ENCODE measurements at regions not wholly inside any gene's neighbourhood (a gene's known extent, or its start where the extent isn't known, plus 50 kb on each side); places are given as distances from the start of the nearest gene placed in this dataset.
"Not testable (repeated sequence)": the region's sequence is repeated elsewhere in the genome, so short reads cannot be mapped to it uniquely, and the experiment has no call there.

- no peaks in the 10 kb centered on the region for H3K79me2 ChIP-seq (ENCODE audit: control insufficient read depth, insufficient read depth, low read length, poor library complexity)
- DNase-seq = no peak
- no peak overlapping the region for H3K18ac ChIP-seq (ENCODE audit: low read length)
- H2AFZ ChIP-seq (ENCODE audit: insufficient read depth, low read length, poor library complexity) = no peak overlapping the region
- H3K27me3 ChIP-seq (ENCODE audit: insufficient read depth, low read length) = no peaks in the 10 kb centered on the region
- no peak overlapping the region for H3K4ac ChIP-seq (ENCODE audit: low read depth, low read length)
- H4K12ac ChIP-seq (ENCODE audit: low read depth, low read length) = no peak overlapping the region
- H3K9ac ChIP-seq (ENCODE audit: low read length) = no peak overlapping the region
- H3K27ac ChIP-seq (ENCODE audit: low read depth, low read length) = no peak overlapping the region
- H2BK120ac ChIP-seq (ENCODE audit: insufficient read depth, low read length, poor library complexity) = no peak overlapping the region
- no peak overlapping the region for H2BK5ac ChIP-seq (ENCODE audit: low read depth, low read length, poor library complexity)
- no peak overlapping the region for H4K8ac ChIP-seq (ENCODE audit: low read depth, low read length)
- H3K9me3 ChIP-seq (ENCODE audit: insufficient read depth, low read depth, low read length) = peaks cover 88% of the 10 kb centered on the region
- WGBS (ENCODE audit: extremely low coverage, insufficient coverage, insufficient read length) = no CpG with 5 or more reads among the region's 15 CpGs
- no peak overlapping the region for H2BK12ac ChIP-seq (ENCODE audit: low read length)
- no peak overlapping the region for H3K23ac ChIP-seq (ENCODE audit: low read length)
- no peaks in the 10 kb centered on the region for H3K4me1 ChIP-seq (ENCODE audit: control insufficient read depth in 1 of 2, insufficient read depth in 2 of 2, low read length in 2 of 2)
- no peaks in the 10 kb centered on the region for H3K79me1 ChIP-seq (ENCODE audit: low read length)
- no peak overlapping the region for H4K91ac ChIP-seq (ENCODE audit: low read depth, low read length)
- no peak overlapping the region for H3K4me2 ChIP-seq (ENCODE audit: low read length)
- H2AK5ac ChIP-seq (ENCODE audit: low read length) = no peak overlapping the region
- H3K4me3 ChIP-seq (ENCODE audit: low read depth, low read length) = no peak overlapping the region
- no peaks in the 10 kb centered on the region for H3K36me3 ChIP-seq (ENCODE audit: control insufficient read depth in 1 of 2, insufficient read depth in 2 of 2, low read length in 2 of 2)
- H3K14ac ChIP-seq (ENCODE audit: low read length) = no peak overlapping the region
Observed at GRCh38 chr14:105902131-105902898, 375.9 kb downstream of the TMEM121 start.

GRCh38 chr14:105902899-105903165 is 376.4 kb downstream of the TMEM121 start:
- not testable (repeated sequence) for H3K4ac ChIP-seq (ENCODE audit: low read depth, low read length); H2BK120ac ChIP-seq (ENCODE audit: insufficient read depth, low read length, poor library complexity); H3K4me2 ChIP-seq (ENCODE audit: low read length); H3K14ac ChIP-seq (ENCODE audit: low read length); H4K8ac ChIP-seq (ENCODE audit: low read depth, low read length); H2BK12ac ChIP-seq (ENCODE audit: low read length); H3K18ac ChIP-seq (ENCODE audit: low read length); H3K27ac ChIP-seq (ENCODE audit: low read depth, low read length); H3K36me3 ChIP-seq (ENCODE audit: control insufficient read depth in 1 of 2, insufficient read depth in 2 of 2, low read length in 2 of 2); H2AFZ ChIP-seq (ENCODE audit: insufficient read depth, low read length, poor library complexity); DNase-seq; H3K4me1 ChIP-seq (ENCODE audit: control insufficient read depth in 1 of 2, insufficient read depth in 2 of 2, low read length in 2 of 2); H3K27me3 ChIP-seq (ENCODE audit: insufficient read depth, low read length); H3K79me2 ChIP-seq (ENCODE audit: control insufficient read depth, insufficient read depth, low read length, poor library complexity); H4K91ac ChIP-seq (ENCODE audit: low read depth, low read length); H3K9ac ChIP-seq (ENCODE audit: low read length); H3K4me3 ChIP-seq (ENCODE audit: low read depth, low read length); H3K23ac ChIP-seq (ENCODE audit: low read length); H2AK5ac ChIP-seq (ENCODE audit: low read length); H3K79me1 ChIP-seq (ENCODE audit: low read length); H2BK5ac ChIP-seq (ENCODE audit: low read depth, low read length, poor library complexity); H4K12ac ChIP-seq (ENCODE audit: low read depth, low read length)
- no CpG with 5 or more reads among the region's 9 CpGs for WGBS (ENCODE audit: extremely low coverage, insufficient coverage, insufficient read length)
- peaks cover 88% of the 10 kb centered on the region for H3K9me3 ChIP-seq (ENCODE audit: insufficient read depth, low read depth, low read length)

- Histone ChIP-seq H3K9me3 (ENCODE audit: insufficient read depth, low read depth, low read length) (peaks cover 87% of the 10 kb centered on the region), H3K14ac (ENCODE audit: low read length) (no peak overlapping the region), H3K79me1 (ENCODE audit: low read length) (no peaks in the 10 kb centered on the region), H3K27ac (ENCODE audit: low read depth, low read length) (no peak overlapping the region), H3K18ac (ENCODE audit: low read length) (no peak overlapping the region), H3K4me1 (ENCODE audit: control insufficient read depth in 1 of 2, insufficient read depth in 2 of 2, low read length in 2 of 2) (no peaks in the 10 kb centered on the region), H2BK5ac (ENCODE audit: low read depth, low read length, poor library complexity) (no peak overlapping the region), H4K8ac (ENCODE audit: low read depth, low read length) (no peak overlapping the region), H3K27me3 (ENCODE audit: insufficient read depth, low read length) (no peaks in the 10 kb centered on the region), H4K12ac (ENCODE audit: low read depth, low read length) (no peak overlapping the region), H3K79me2 (ENCODE audit: control insufficient read depth, insufficient read depth, low read length, poor library complexity) (no peaks in the 10 kb centered on the region), H3K4ac (ENCODE audit: low read depth, low read length) (no peak overlapping the region), H3K4me3 (ENCODE audit: low read depth, low read length) (no peak overlapping the region), H3K36me3 (ENCODE audit: control insufficient read depth in 1 of 2, insufficient read depth in 2 of 2, low read length in 2 of 2) (no peaks in the 10 kb centered on the region), H2BK120ac (ENCODE audit: insufficient read depth, low read length, poor library complexity) (no peak overlapping the region), H3K23ac (ENCODE audit: low read length) (no peak overlapping the region), H2AK5ac (ENCODE audit: low read length) (no peak overlapping the region), H3K9ac (ENCODE audit: low read length) (no peak overlapping the region), H2BK12ac (ENCODE audit: low read length) (no peak overlapping the region), H3K4me2 (ENCODE audit: low read length) (no peak overlapping the region), H2AFZ (ENCODE audit: insufficient read depth, low read length, poor library complexity) (no peak overlapping the region), H4K91ac (ENCODE audit: low read depth, low read length) (no peak overlapping the region)
- no peak for DNase-seq
- no CpG with 5 or more reads among the region's 9 CpGs for WGBS (ENCODE audit: extremely low coverage, insufficient coverage, insufficient read length)
Observed at GRCh38 chr14:105903971-105904370, 377.6 kb downstream of the TMEM121 start.

DNA sequence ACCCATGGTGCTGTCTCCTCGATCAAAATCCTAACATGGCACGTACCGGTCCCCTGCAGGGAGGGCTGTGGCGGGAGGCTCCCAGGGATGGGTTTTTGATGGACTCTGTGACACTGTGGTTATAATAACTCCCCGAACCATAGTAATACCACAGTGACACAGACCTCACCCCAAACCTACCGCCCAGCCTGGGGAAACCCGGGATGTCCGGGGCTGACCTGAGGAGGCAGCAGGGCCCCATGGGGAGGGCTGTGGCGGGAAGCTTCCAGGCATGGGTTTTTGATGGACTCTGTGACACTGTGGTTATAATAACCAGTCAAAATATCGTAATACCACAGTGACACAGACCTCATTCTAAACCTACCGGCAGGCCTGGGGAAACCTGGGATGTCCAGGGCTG is 378.0 kb downstream of the TMEM121 start:
- Histone ChIP-seq H2BK5ac (ENCODE audit: low read depth, low read length, poor library complexity) (no peak overlapping the region), H3K4me1 (ENCODE audit: control insufficient read depth in 1 of 2, insufficient read depth in 2 of 2, low read length in 2 of 2) (no peaks in the 10 kb centered on the region), H3K79me2 (ENCODE audit: control insufficient read depth, insufficient read depth, low read length, poor library complexity) (no peaks in the 10 kb centered on the region), H4K12ac (ENCODE audit: low read depth, low read length) (no peak overlapping the region), H4K91ac (ENCODE audit: low read depth, low read length) (no peak overlapping the region), H3K36me3 (ENCODE audit: control insufficient read depth in 1 of 2, insufficient read depth in 2 of 2, low read length in 2 of 2) (no peaks in the 10 kb centered on the region), H3K27me3 (ENCODE audit: insufficient read depth, low read length) (no peaks in the 10 kb centered on the region), H3K23ac (ENCODE audit: low read length) (no peak overlapping the region), H4K8ac (ENCODE audit: low read depth, low read length) (no peak overlapping the region), H2AFZ (ENCODE audit: insufficient read depth, low read length, poor library complexity) (no peak overlapping the region), H3K4me2 (ENCODE audit: low read length) (no peak overlapping the region), H2AK5ac (ENCODE audit: low read length) (no peak overlapping the region), H3K79me1 (ENCODE audit: low read length) (no peaks in the 10 kb centered on the region), H3K9ac (ENCODE audit: low read length) (no peak overlapping the region), H3K27ac (ENCODE audit: low read depth, low read length) (no peak overlapping the region), H3K4me3 (ENCODE audit: low read depth, low read length) (no peak overlapping the region), H3K9me3 (ENCODE audit: insufficient read depth, low read depth, low read length) (peaks cover 87% of the 10 kb centered on the region), H3K4ac (ENCODE audit: low read depth, low read length) (no peak overlapping the region), H2BK12ac (ENCODE audit: low read length) (no peak overlapping the region), H3K18ac (ENCODE audit: low read length) (no peak overlapping the region), H3K14ac (ENCODE audit: low read length) (no peak overlapping the region), H2BK120ac (ENCODE audit: insufficient read depth, low read length, poor library complexity) (no peak overlapping the region)
- no CpG with 5 or more reads among the region's 11 CpGs for WGBS (ENCODE audit: extremely low coverage, insufficient coverage, insufficient read length)
- no peak for DNase-seq
